Spleen (tissue), 11 donors: ENCODE measurements at regions not wholly inside any gene's neighbourhood (a gene's known extent, or its start where the extent isn't known, plus 50 kb on each side); places are given as distances from the start of the nearest gene placed in this dataset.
A peak's percentile ranks its signal among the peaks of the same experiment; 100 is the strongest.

Experiments
- DNase-seq: peaks from one replicate; pipeline ENCODE4 v3.0.0-alpha.2; 2020
- H3K27ac ChIP-seq, 8 donors: fragments of 200-600 bp; sonication (generic) in 7 of 8; 1 replicate in 4 of 8; 2 replicates in 4 of 8; pipeline versions ENCODE4 v1.5.0 to v1.8.0; 2016 to 2021; ENCODE audit warnings: inconsistent platforms in 4 of 8, mild to moderate bottlenecking in 4 of 8, moderate library complexity in 1 of 8
- H3K27me3 ChIP-seq, 7 donors: fragments of 200-600 bp; sonication (generic) in 6 of 7; replicated peaks in 1 of 7; 1 replicate in 4 of 7; 2 replicates in 3 of 7; pipeline versions ENCODE4 v1.5.0 to v1.8.0; 2016 to 2021; ENCODE audit warnings: inconsistent platforms in 3 of 7, mild to moderate bottlenecking in 1 of 7
- H3K36me3 ChIP-seq, 6 donors: fragments of 200-600 bp; sonication (generic) in 5 of 6; 1 replicate in 4 of 6; 2 replicates in 2 of 6; pipeline versions ENCODE4 v1.5.0 to v1.8.0; 2016 to 2021; ENCODE audit warnings: inconsistent platforms in 2 of 6
- H3K4me1 ChIP-seq, 6 donors: fragments of 200-600 bp; sonication (generic) in 5 of 6; 1 replicate in 3 of 6; 2 replicates in 3 of 6; pipeline versions ENCODE4 v1.5.0 to v1.8.0; 2016 to 2021; ENCODE audit warnings: inconsistent platforms in 3 of 6
- H3K4me3 ChIP-seq, 8 donors: fragments of 200-600 bp; sonication (generic) in 7 of 8; 1 replicate in 4 of 8; 2 replicates in 4 of 8; pipeline versions ENCODE4 v1.5.0 to v1.8.0; 2016 to 2021; ENCODE audit warnings: inconsistent platforms in 4 of 8, mild to moderate bottlenecking in 4 of 8, moderate library complexity in 2 of 8
- H3K9me3 ChIP-seq, 8 donors: fragments of 200-600 bp; sonication (generic) in 7 of 8; 1 replicate in 4 of 8; 2 replicates in 4 of 8; pipeline versions ENCODE4 v1.5.0 to v1.8.0; 2016 to 2021; ENCODE audit warnings: inconsistent platforms in 4 of 8
- POLR2A ChIP-seq, 3 donors: fragments of 450-650 bp; IDR thresholded peaks; one replicate each; pipeline ENCODE4 v1.5.1; 2017; ENCODE audit warnings: antibody characterized with exemption in 3 of 3, mild to moderate bottlenecking in 1 of 3
- POLR2AphosphoS5 ChIP-seq, 3 donors: sonication (generic); formaldehyde crosslinking; IDR thresholded peaks; one replicate each; pipeline ENCODE4 v1.5.1; 2017; ENCODE audit warnings: antibody characterized with exemption in 3 of 3
- WGBS, 5 donors: extraction: QIAGEN DNeasy Blood & Tissue Kit in 3 of 5; methylation state at CpG; one replicate each; pipeline versions ENCODE4 v1.1.5 to v1.1.7; 2013 to 2018; 5-methylcytosine and 5-hydroxymethylcytosine counted together
- intact Hi-C: fragments of 100-400 bp; cut with DNase I; formaldehyde crosslinking; loops from one replicate; pipeline ENCODE4 v1.15.0; 2023; ENCODE audit warnings: low total_unique reads
- TF ChIP-seq, protein P1 (sequence below), 11 experiments: fragments of 200-600 bp in 7 of 11; fragments of 450-650 bp in 4 of 11; sonication (generic) in 4 of 11; IDR thresholded peaks in 8 of 11; conservative IDR thresholded peaks in 3 of 11; 1 replicate in 7 of 11; 2 replicates in 4 of 11; pipeline versions ENCODE4 v1.4.0 to v1.8.0; 2016 to 2021; ENCODE audit warnings: antibody characterized with exemption in 11 of 11, inconsistent platforms in 4 of 11, mild to moderate bottlenecking in 1 of 11
- donor health status: healthy with polysubstance abuse.
- donor health status: DM: no; HTN: no; CAD: no; lungs with moderate emphysema.
- donor health status: DM: no; HTN: no; CAD: no.
- donor health status: Bipolar disorder and iron deficiency.
- donor health status: healthy.
- donor health status: DM: no; HTN: no; CAD: no.
- donor health status: DM: yes; HTN: yes; CAD: no.

DNA sequence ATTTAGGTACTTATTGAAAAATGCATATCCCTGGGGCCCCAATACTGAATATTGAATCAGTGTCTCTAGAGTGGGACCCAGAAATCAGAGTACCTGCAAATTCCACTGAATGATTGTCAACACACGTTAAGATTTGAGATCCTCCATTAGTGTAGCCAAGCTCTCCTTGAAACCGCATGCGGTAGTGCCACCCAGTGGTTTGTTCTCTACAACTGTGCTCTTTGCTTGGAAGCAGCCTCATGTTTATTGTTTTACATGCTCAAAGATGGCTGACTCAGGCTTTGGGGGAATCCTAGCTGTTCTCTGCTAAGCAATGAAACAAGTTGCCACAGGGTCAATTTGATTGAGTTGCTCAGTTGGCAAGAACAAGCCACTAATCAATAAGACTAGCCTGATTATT lies 340.2 kb upstream of the CELF2 start:
- intact Hi-C loops: no loop called here
- TF ChIP-seq POLR2AphosphoS5 (IDR thresholded peaks at IDR 0.05) (no peak), POLR2A (IDR thresholded peaks at IDR 0.05) (no peak)
- TF ChIP-seq, protein P1, sequence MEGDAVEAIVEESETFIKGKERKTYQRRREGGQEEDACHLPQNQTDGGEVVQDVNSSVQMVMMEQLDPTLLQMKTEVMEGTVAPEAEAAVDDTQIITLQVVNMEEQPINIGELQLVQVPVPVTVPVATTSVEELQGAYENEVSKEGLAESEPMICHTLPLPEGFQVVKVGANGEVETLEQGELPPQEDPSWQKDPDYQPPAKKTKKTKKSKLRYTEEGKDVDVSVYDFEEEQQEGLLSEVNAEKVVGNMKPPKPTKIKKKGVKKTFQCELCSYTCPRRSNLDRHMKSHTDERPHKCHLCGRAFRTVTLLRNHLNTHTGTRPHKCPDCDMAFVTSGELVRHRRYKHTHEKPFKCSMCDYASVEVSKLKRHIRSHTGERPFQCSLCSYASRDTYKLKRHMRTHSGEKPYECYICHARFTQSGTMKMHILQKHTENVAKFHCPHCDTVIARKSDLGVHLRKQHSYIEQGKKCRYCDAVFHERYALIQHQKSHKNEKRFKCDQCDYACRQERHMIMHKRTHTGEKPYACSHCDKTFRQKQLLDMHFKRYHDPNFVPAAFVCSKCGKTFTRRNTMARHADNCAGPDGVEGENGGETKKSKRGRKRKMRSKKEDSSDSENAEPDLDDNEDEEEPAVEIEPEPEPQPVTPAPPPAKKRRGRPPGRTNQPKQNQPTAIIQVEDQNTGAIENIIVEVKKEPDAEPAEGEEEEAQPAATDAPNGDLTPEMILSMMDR (IDR thresholded peaks at IDR 0.05 in 8 of 11, conservative IDR thresholded peaks at IDR 0.05 in 3 of 11): peak in 7 of 11 experiments; percentile 16 to 51 (median 32)
- no peaks in the 10 kb centered on the region for H3K36me3 ChIP-seq
- no peaks in the 10 kb centered on the region for H3K4me1 ChIP-seq
- H3K4me3 ChIP-seq: no peak overlapping the region
- H3K9me3 ChIP-seq: peaks cover 0 to 14% (median 7%) of the 10 kb centered on the region in 8 donors
- no peak for DNase-seq
- H3K27me3 ChIP-seq: no peaks in the 10 kb centered on the region
- no peak overlapping the region for H3K27ac ChIP-seq
- 46 to 59% (median 53%) methylated on average over 3 of the region's 3 CpGs for WGBS, 5 donors

DNA sequence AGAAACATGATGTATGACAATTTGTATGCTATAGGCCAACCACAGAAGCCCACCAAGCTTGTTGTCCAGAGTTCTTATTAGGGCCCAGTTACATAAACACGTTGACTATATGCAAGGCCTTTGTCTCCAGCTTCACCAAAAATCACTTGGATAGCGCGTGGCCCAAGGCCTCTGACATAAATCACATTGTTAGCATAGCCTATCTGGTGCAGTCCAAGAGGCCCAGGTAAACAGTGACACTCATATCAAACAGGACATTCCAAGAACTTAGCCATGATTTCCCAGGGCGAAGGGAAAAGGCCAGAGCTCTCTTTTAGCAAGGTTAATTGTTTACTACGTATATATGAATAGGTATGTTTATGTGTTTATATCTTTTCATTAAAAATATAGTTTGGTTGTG lies 337.2 kb upstream of the CELF2 start:
- no peak overlapping the region for H3K4me3 ChIP-seq
- DNase-seq: no peak
- H3K9me3 ChIP-seq: no peaks in the 10 kb centered on the region
- H3K36me3 ChIP-seq: no peaks in the 10 kb centered on the region
- no peaks in the 10 kb centered on the region for H3K4me1 ChIP-seq
- 62 to 87% (median 77%) methylated on average over 5 of the region's 5 CpGs for WGBS, 5 donors
- intact Hi-C loops: no loop called here
- no peak for TF ChIP-seq POLR2A (IDR thresholded peaks at IDR 0.05)
- no peaks in the 10 kb centered on the region for H3K27me3 ChIP-seq
- no peak overlapping the region for H3K27ac ChIP-seq

DNA sequence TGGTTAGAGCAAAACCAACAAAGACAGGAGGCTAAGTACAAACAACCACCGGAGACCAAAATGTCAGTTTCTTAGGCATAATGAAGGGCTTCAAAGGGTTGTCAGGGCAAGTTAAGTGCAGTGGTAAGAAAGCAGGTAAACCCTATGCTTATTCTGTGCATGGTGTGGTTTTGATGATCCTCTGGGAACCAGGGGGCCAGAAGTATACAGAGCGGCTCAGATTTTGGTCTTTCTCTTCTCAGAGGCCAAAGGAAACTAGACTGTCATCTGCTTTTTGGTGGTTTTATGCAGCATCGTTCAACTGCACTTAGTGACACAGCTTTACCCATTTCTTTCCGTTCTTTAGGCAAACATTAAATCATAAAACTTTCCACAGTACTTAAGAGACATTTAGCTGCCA lies 332.7 kb upstream of the CELF2 start:
- no peaks in the 10 kb centered on the region for H3K4me1 ChIP-seq
- TF ChIP-seq POLR2AphosphoS5 (IDR thresholded peaks at IDR 0.05) (no peak), POLR2A (IDR thresholded peaks at IDR 0.05) (no peak)
- TF ChIP-seq, protein P1 (IDR thresholded peaks at IDR 0.05 in 8 of 11, conservative IDR thresholded peaks at IDR 0.05 in 3 of 11): no peak
- H3K27ac ChIP-seq: no peak overlapping the region
- no peak for DNase-seq
- WGBS, 5 donors: 73 to 82% (median 79%) methylated on average over 4 of the region's 4 CpGs
- no peaks in the 10 kb centered on the region for H3K36me3 ChIP-seq
- no peaks in the 10 kb centered on the region for H3K9me3 ChIP-seq
- H3K4me3 ChIP-seq: no peak overlapping the region
- peaks cover 0 to 5% (median 0%) of the 10 kb centered on the region in 7 donors for H3K27me3 ChIP-seq
- intact Hi-C loops: no loop called here

DNA sequence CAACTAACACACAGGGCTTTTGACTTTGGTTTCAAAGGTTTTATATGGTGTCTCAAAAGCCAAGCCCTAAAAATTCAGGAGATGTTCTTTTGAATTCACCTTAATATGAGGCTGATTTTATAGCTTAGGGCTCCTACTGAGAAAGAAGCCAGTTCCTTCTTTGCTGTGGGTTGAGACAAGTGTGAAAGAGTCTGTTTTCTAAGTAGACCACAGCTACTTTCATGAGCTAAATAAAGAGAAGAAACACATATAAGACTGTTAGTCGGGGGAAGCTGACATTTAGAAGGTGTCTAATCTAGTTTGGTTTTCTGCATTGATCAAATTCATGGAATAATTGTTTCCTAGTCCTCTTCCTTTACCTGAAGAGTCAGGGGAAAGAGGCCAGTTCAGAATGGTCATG lies 332.1 kb upstream of the CELF2 start:
- intact Hi-C loops: no loop called here
- H3K36me3 ChIP-seq: no peaks in the 10 kb centered on the region
- no peaks in the 10 kb centered on the region for H3K4me1 ChIP-seq
- H3K4me3 ChIP-seq: no peak overlapping the region
- no peak for TF ChIP-seq POLR2A (IDR thresholded peaks at IDR 0.05)
- TF ChIP-seq, protein P1 (IDR thresholded peaks at IDR 0.05 in 8 of 11, conservative IDR thresholded peaks at IDR 0.05 in 3 of 11): no peak
- TF ChIP-seq POLR2AphosphoS5 (IDR thresholded peaks at IDR 0.05): no peak
- H3K27me3 ChIP-seq: peaks cover 0 to 5% (median 0%) of the 10 kb centered on the region in 7 donors
- H3K9me3 ChIP-seq: no peaks in the 10 kb centered on the region
- H3K27ac ChIP-seq: no peak overlapping the region
- DNase-seq: no peak
- WGBS, 5 donors: 50 to 82% (median 70%) methylated on average over 1 of the region's 1 CpG

DNA sequence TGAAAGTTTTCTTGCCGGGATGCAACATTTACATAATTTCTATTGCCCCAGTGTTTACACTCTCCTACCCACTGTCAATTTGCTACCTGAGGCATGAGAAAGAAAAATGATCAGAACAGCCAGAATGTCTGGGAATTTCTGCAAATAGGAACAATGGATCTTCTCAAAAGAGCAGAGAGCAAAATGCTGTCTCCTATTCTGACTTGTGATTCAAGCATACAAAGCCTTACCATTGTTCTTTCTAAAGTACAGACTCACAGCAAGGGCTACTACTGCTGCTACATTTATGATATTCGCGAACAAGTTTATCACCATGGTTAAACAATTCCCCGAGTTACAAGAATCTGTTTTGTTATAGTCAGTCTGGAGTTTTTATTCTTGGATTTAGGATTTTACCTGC lies 329.9 kb upstream of the CELF2 start:
- Histone ChIP-seq H3K27me3 (peaks cover 0 to 5% (median 0%) of the 10 kb centered on the region in 7 donors), H3K4me3 (no peak overlapping the region), H3K36me3 (no peaks in the 10 kb centered on the region), H3K4me1 (no peaks in the 10 kb centered on the region), H3K27ac (no peak overlapping the region), H3K9me3 (no peaks in the 10 kb centered on the region)
- TF ChIP-seq POLR2AphosphoS5 (IDR thresholded peaks at IDR 0.05): no peak
- 88 to 95% (median 93%) methylated on average over 4 of the region's 4 CpGs for WGBS, 5 donors
- DNase-seq: no peak
- intact Hi-C loops: no loop called here
